ENCODE measurements at regions not wholly inside any gene's neighbourhood (a gene's known extent, or its start where the extent isn't known, plus 50 kb on each side); places are given as distances from the start of the nearest gene placed in this dataset.

DNA sequence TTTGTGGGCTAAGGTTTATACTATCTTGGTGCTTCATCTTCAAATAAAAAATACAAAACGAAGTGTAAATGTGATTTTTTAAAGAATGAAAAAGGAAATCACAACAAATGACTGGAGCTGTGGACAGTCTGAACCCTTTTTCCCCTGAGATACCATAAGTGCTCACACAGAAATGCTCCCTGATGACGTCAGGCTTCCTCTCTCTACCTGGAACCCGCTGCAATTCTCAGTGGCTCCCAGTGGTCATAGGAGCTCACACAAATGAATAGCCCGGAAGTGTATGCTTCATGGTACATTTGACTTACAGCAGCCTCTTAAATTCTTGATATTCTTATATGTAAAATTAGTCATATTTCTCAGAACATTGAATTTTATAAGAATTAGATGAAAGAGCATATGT lies 249.7 kb upstream of the GYPC start:
- TF ChIP-seq, protein P1, sequence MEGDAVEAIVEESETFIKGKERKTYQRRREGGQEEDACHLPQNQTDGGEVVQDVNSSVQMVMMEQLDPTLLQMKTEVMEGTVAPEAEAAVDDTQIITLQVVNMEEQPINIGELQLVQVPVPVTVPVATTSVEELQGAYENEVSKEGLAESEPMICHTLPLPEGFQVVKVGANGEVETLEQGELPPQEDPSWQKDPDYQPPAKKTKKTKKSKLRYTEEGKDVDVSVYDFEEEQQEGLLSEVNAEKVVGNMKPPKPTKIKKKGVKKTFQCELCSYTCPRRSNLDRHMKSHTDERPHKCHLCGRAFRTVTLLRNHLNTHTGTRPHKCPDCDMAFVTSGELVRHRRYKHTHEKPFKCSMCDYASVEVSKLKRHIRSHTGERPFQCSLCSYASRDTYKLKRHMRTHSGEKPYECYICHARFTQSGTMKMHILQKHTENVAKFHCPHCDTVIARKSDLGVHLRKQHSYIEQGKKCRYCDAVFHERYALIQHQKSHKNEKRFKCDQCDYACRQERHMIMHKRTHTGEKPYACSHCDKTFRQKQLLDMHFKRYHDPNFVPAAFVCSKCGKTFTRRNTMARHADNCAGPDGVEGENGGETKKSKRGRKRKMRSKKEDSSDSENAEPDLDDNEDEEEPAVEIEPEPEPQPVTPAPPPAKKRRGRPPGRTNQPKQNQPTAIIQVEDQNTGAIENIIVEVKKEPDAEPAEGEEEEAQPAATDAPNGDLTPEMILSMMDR (IDR thresholded peaks at IDR 0.05) = no peak
- TF ChIP-seq POLR2A (IDR thresholded peaks at IDR 0.05) (no peak), EP300 (IDR thresholded peaks at IDR 0.05) (no peak), POLR2AphosphoS5 (IDR thresholded peaks at IDR 0.05) (no peak)
